HG03045 (cell line): ENCODE measurements at regions not wholly inside any gene's neighbourhood (a gene's known extent, or its start where the extent isn't known, plus 50 kb on each side); places are given as distances from the start of the nearest gene placed in this dataset.

Experiments used
- ATAC-seq: cut with Tn5 transposase; IDR thresholded peaks from one replicate; pipeline ENCODE4 v1.9.1; 2021; ENCODE audit warnings: mild to moderate bottlenecking, moderate library complexity; ENCODE audit not compliant: unreplicated experiment

DNA sequence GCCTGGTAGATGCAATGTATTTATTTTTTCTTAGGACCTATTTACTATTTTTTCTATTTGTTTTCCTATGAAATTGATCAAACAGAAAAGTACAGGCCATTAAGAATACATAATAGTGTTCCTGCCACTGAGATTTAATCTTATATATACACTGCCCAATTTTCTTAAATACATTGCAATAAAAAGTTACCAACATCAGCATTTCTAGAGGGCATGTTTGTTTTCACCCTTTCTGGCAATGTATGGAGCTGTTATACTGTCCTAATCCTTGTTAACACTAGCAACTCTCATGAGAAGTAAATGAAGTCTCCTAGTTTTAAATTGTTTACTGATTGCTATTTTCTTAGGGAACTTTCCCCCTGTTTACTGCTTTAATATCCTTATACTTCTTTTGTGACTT lies 359.1 kb upstream of the SEMA3A start:
- ATAC-seq = no peak

DNA sequence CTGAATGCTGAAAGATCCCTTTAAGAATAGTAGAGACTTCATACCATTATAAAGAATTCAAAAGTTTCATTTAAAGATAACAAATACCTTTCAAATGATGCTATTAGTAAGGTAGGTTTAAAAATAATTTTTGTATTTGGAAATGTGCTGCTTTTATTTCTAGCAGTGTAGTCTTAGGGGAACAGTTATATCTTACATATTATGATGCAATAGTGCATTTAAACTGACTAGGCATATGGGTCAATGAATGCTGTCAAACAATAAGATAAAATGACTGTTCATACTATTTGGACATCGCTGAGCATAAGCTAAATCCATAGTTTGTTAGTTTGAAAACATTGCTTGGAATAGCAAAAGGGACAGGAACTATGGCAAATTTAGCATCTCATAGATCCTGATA lies 354.8 kb upstream of the SEMA3A start:
- no peak for ATAC-seq

DNA sequence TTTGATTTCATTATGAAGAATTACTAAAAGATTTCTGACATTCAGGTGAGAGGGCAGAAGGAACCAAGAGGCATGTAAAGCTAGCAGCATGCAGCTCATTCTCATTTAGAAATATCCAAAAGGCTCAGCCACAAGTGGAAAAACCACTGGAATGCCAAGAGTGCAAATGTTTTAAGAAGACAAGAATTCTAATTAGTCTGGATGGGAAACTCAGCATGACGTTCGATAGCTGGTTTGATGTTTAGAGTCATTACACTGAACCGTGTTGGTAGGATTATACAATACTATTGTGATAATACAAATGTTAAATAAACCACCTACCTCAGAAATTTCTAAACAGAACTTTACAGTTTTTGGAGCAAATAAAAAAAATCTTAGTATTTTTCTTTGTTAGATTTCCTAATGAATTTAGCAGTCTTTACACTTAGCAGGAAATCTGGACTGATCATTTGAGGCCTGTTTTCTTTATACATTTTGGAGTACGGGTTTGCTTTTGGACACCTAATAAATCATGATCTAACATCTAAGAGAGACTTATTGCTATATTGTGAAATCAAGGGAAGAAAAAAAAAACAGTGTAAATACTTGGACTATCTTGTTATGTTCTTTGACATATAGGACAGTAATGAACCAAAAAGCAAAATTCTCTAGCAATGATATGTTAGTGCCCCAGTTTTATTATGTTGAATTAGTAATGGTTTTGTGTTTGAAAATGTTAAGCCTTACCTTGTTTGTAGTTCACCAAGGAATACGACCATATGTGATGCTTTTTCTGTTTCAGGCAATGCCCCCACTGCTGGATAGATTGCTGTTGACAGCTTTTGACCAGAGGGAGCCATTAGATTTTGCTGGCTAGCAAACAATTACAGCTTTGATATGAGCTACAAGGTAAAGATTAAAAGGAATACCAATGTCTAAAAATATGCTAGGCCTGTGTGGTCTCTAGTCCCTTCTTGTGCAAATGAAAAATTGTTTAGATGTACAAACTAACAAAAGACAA lies 354.1 kb upstream of the SEMA3A start:
- ATAC-seq = no peak

DNA sequence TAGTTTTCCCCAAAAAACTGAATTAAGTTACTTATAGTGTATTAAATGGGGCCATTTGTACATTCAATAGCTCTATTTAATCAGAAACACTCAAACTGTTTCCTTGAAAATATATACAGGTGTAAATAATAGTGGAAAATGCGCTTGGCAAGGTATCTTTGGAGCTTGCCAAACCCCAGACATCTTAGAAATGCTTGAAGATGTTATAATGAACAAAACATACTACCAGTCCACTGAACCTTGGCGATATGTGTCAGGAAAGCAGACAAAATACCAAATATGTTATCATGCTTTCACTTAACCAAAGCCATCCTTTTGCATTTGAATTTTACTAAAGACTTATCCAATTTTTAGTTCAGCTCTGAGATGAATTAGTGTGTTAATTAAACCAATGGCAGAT lies 352.7 kb upstream of the SEMA3A start:
- ATAC-seq = no peak

DNA sequence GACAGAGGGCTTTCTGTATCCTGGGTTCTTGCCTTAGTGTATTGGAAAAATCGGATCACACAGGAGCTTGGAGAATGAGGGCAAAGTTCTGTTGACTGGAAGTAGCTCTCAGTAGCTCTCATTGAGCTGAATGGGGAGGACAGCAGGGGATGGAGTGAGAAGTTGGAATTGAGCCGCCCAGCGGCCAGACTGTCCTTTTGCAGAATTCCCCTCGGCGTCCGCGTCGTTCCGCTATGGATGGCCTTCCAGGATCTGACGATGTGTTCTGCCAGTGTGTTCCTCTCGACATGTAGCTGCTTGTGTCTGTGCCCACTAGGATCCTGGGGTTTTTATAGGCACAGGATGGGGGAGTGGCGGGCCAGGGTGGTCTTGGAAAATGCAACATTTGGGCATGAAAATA lies 351.8 kb upstream of the SEMA3A start:
- ATAC-seq = no peak

DNA sequence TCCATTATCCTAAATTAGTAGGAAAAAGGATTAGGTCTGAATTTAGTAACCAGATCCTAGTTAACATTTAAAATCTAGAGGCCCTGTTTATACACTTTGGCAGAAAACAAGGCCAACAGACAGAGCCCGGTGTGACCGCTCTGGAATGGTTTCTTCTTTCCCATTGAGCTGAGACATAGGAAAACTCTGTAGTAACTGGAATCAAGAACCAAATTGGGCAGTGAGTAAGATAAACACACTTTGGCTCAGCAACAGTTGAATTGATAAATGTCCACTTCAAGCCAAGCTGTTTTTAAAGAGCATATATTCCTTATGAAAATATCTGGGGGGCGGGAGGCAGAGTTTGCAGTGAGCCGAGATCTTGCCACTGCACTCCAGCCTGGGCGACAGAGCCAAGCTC lies 343.7 kb upstream of the SEMA3A start:
- no peak for ATAC-seq

DNA sequence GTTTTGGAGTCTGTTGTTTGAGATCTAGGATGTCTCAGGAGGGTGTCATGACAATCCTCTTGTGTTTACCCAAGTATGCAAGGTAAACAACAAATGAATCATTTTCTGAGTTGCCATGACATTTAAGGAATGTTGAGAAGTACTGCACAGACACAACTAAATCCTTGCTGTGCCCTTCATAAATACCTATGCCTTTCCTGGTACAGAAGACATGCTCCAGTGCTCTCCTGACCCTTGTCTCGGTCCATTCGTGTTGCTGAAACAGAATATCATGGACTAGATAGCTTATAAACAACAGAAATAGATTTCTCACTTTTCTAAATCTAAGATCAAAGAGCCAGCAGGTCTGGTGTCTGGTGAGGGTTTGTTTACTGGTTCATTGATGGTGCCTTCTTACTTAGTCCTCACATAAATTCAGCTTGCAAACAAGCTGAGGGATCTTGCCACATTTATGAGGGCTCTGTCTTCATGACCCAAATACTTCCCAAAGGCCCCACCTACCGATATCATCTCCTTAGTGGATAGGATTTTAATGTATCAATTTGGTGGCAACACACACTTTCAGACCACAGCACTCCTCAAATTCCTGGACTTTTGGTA lies 341.8 kb upstream of the SEMA3A start:
- ATAC-seq = no peak

DNA sequence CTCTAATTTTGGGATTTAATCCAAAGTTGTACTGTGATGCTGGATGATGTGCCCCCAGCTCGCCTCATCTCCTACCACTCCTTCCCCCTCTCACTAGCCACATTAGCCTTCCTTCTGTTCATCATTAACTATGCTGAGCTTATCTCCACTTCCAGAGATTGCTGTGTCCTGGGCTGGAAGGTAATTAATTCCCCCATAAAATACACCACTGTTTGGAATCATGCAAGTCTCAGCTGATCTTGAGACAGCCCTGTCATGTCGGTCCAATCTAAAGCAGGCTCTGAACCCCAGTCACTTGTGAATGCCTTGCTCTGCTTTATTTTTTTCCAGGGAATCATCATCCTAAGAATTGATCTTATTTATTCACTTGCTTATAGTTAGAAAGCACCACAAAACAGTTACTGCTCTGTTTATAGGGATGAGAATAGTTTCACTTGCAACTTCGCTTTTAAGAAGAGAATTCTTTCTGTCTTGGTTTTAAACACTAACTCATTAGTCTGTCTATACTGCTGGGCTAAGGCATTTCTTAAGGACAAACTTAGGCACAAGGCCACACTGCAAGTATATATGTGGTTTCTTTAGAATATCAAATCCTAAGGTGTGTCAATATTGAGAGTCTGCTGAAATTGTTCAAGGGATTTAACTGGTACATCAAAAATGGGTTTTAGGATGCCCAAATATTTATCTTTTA lies 341.1 kb upstream of the SEMA3A start:
- no peak for ATAC-seq

DNA sequence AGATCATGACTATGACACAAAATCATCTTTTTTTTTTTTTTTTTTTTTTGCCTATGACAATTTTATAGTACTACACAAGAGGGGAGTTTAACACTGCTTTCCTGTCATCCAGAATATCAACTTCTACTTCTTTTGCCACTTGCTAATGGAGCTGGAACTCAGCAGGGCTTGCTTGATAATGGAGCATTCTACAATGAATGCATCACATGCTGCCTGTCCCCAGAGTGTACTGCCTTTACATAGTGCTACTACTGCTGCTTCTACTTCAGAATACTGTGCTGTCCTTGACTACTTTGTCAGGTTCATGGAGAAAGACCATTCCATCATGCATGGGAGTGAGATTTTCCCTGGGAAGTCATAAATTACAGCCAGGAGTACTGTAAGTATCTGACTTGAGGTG lies 338.6 kb upstream of the SEMA3A start:
- ATAC-seq = no peak

DNA sequence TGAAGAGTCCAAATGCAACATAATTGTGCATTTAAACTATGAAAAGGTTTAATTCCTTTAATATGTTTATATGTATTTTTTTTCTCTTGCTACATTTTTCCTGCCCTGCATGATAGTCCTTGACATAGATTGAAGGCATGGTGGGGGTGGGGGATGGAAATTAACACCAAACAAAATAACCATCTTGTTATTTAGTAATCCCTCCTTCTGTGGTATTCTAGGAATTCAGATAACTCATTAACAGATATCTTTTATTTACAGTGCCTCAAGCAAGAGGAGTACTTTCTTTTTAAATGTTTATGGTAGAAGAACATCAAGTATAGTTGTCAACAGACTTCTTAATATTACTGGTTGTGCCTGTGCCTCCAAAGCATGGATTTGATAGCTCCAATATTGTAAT lies 337.6 kb upstream of the SEMA3A start:
- no peak for ATAC-seq

DNA sequence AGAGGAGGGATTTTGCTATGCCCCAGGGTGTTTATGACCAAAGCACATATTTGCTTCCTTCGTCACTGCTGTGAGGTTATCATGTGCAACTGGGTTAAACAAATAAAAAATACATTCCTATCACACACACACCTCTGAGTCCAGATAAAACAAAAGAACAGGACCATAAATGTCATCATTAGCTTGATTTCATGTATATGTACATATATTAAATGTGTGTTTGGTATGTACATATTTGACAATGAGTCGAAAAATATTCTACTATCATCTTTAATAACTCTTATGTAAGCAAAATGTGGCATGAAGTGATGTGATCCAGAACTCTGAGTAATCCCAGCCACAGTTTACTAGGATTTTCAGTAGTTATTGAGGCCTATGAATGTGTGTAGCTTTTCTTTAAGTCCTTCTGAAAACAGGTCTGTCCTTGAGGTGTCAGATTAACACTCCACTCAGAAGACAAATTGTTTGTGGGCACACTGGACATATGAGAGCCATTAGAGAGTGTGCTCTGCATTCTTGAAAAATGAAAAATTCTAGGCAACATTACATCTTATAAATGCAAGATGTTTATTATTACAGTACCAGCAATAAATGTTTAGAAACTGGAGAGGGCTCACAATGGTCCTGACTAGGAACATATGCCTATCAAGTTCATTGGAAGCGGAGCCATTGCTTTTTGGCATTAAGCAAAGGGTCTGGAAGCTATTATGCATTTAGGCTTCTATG lies 335.1 kb upstream of the SEMA3A start:
- no peak for ATAC-seq

DNA sequence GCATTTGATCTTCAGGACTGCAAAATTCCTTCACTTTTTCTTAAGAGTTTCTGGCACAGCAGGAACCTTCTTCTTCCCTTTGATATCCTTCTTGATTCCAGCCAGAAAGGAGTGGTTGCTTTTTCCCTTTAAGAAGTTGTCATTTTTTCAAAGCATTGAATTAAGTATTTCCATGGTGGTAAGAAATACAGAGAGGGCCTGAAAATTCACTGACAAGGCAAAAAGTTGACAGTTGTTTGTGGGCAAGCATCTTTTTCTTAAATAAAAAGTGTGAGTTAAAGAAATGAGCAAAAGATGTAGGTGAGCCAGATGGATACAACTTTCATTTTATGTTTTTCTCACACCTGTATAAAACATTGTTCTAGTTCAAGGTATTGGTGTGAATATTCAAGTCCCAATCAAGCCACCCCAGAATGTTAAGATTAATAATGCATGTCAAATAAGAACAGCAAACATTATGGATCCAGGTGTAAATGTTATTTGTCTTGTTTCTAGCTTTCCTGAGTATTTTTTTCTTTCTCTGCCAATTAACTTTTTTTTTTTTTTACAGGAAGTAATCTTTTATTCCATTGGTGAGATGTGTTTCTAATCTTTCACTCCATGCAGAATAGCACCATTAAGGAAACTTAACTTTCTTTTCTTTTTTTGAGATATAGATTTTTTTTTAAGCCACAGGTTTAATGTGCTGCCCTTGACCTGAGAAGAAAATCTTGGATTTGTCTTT lies 334.3 kb upstream of the SEMA3A start:
- ATAC-seq = no peak

DNA sequence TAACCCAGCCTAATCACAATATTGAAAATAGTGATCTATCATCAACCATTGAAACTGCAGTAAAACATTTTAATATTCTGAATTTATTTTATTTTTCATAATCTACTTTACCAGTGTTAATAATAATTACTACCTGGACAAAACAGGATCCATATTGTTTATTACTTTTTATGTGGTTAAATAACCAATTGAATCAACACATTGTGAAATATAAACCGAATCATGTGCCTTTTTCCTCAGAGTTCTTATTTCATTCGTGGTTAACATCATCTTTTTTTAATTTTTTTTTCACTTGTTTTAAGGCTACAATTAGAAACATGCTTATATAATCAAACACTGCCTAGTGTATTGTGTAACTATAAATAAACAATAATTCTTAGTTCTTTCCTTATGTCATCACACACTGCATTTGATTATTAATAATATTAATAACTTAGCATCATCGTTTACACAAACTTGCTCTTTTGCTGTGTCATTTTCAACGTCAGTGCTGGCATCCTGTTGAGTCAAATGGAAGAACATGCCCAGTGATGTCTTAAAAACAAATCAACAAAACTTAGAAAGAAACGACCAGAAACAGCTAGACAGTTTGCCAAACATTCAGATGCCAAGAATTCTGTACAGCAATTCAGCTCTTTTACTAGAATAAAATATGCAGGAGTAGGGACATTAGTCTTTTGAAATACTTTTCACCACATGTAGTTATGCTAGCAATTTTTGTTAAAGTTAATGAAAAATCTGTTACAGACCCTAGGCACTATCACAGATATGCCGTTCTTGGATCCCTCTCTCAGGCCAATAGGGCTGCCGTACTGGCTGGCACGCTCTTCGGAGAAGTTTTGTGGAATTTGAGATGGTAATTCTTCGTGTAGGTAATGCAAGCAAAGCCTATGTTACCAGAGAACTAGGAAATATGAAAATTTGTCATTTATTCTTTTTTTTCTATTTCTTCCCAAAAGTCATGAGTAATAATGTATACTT lies 330.4 kb upstream of the SEMA3A start:
- ATAC-seq = no peak

DNA sequence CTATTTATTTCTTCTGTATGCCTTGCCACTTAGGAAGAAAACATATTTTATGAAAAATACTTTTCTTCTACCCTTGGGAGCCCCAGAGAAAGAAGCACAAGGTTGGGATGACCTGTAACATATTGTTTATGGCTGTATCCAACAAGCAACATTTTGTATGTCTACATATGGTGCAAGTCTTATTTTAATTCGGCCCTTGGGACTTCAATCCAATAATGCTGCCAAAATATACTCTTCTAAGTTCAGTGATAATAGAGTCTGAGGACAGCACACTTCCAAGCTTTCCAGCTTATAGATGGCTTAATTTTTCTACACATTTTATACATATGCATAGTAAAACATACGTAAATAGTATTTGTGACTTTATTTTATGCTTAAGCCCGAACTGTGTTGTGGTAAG lies 318.5 kb upstream of the SEMA3A start:
- ATAC-seq = no peak

DNA sequence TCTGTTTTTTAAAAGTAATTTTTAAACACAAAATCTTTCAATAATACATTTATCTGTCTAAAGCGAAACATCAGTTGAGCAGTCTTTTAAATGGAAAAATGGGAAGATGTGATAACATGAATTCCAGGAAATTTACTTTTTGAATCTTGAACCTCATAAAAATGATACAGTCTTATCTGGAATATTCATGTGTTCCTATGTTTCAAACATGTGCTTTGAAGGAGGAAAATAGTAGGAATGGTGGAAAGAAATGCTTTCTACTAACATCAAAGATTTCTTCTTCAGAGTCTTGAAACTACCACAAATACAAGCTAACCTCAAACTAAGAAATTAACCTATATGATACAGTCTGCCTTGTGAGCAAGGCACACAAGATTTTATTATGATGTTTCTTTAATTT lies 317.5 kb upstream of the SEMA3A start:
- ATAC-seq = no peak

DNA sequence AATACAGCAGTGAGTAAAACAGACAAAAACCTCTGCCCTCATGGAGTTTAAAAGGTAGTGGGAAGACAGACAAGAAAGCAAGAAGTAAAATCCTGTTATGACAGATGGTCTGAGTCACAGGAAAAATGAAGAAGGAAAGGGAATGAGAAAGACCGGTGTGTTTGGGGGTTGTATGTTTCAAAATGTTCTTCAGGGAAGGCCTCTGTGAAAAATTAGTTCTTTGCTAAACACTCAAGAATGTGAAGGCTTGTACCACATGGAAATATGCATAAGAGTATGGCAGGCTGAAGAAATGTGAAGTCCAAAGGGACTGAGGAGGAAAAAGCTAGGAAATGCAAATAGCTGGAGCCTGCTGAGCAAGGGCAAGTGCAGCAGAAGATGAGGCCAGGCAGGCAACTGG lies 315.9 kb upstream of the SEMA3A start:
- ATAC-seq = no peak

DNA sequence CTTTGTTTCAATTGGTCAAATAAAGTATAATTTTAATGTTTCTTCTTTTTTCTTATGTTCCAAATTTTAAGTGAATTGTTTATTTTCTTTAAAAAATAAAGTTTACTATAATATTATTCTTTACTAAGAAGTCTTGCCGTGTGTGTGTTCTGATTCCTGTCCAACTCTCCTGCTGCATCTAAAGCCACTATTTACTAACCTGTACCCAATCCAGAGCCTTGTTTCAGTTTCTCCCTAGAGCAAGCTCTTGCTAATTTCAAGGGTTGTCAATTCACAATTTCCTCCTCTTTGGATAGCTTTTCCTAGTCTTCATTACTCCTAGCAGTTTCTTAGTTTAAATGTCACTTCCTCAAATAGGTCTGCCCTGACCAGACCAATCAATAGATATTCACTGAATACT lies 314.9 kb upstream of the SEMA3A start:
- ATAC-seq = no peak

DNA sequence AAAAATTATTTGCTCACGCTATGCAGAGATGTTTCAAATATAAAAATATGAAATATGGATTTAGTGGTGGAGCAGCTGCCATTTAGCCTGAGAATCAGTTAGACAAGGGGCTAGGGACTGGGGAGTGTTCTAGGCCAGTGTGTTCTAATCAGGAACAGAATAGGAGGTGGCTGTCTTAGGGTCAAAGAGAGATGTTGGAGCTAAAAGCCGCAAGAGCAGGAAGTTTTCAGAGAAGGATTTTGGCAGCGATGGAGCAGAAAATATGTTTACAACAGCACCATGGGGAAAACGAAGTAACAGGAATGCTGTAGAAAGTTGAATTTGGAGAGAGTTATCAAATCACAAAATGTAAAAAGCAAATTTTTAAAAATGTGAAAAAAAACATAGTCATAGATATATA lies 314.0 kb upstream of the SEMA3A start:
- ATAC-seq = no peak

DNA sequence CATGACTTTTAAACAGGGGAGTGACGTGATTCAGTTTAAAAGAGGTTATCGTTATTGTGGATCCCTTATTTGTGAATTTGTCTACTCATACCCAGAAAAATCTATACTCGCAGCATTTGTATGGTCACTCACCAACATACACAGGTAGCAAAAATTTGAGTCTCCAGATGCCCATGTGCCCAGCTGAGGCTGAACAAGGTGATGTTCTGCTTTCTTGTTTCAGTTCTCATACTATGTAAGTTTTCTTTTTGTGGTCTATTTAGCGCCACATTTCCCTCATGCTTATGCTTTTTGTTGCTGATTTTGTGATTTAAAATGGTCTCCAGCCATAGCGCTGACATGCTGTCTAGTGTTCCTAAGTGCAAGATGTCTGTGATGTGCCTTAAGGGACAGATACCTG lies 312.9 kb upstream of the SEMA3A start:
- no peak for ATAC-seq
